Activated CD4-positive, alpha-beta T cell treated with anti-CD3 and anti-CD28 coated beads, Interleukin-2, Interleukin-6, amounts not matched to agents 100 ng/mL and 50 ng/mL, durations not matched to agents 16 hours and 8 hours (primary cell): ENCODE measurements at regions not wholly inside any gene's neighbourhood (a gene's known extent, or its start where the extent isn't known, plus 50 kb on each side); places are given as distances from the start of the nearest gene placed in this dataset.

Experiments
- DNase-seq: peaks from one replicate; pipeline ENCODE4 v3.0.0-alpha.2; 2020

GRCh38 chr9:82558855-82559630 lies 503.9 kb downstream of the RASEF start:
- no peak for DNase-seq

GRCh38 chr9:82560036-82560435 lies 502.9 kb downstream of the RASEF start:
- DNase-seq, result no peak

GRCh38 chr9:82560457-82560904 lies 502.5 kb downstream of the RASEF start:
- DNase-seq, result no peak

GRCh38 chr9:82563094-82563493 lies 499.8 kb downstream of the RASEF start:
- DNase-seq, result no peak

- DNase-seq, result no peak
Measured at GRCh38 chr9:82563841-82564240, 499.1 kb downstream of the RASEF start.

- DNase-seq, result no peak
Measured at GRCh38 chr9:82565188-82565969, 497.6 kb downstream of the RASEF start.

GRCh38 chr9:82567953-82568352 lies 495.0 kb downstream of the RASEF start:
- no peak for DNase-seq

GRCh38 chr9:82570226-82570625 lies 492.7 kb downstream of the RASEF start:
- DNase-seq, result no peak

GRCh38 chr9:82571540-82571939 lies 491.4 kb downstream of the RASEF start:
- no peak for DNase-seq

GRCh38 chr9:82572146-82572545 lies 490.8 kb downstream of the RASEF start:
- DNase-seq, result no peak

- DNase-seq, result no peak
Measured at GRCh38 chr9:82574911-82575310, 488.0 kb downstream of the RASEF start.

GRCh38 chr9:82580921-82581320 lies 482.0 kb downstream of the RASEF start:
- DNase-seq, result no peak

GRCh38 chr9:82581516-82581915 lies 481.4 kb downstream of the RASEF start:
- no peak for DNase-seq

GRCh38 chr9:82581935-82582334 lies 481.0 kb downstream of the RASEF start:
- DNase-seq, result no peak

GRCh38 chr9:82582693-82583092 lies 480.2 kb downstream of the RASEF start:
- DNase-seq, result no peak

- DNase-seq, result no peak
Measured at GRCh38 chr9:82583524-82583923, 479.4 kb downstream of the RASEF start.

- no peak for DNase-seq
Measured at GRCh38 chr9:82584349-82584863, 478.5 kb downstream of the RASEF start.

GRCh38 chr9:82586918-82587356 lies 476.0 kb downstream of the RASEF start:
- no peak for DNase-seq

GRCh38 chr9:82588301-82589180 lies 474.4 kb downstream of the RASEF start:
- no peak for DNase-seq

- DNase-seq, result no peak
Measured at GRCh38 chr9:82590845-82591244, 472.1 kb downstream of the RASEF start.

- DNase-seq, result no peak
Measured at GRCh38 chr9:82593501-82593900, 469.4 kb downstream of the RASEF start.

GRCh38 chr9:82597241-82598203 lies 465.4 kb downstream of the RASEF start:
- no peak for DNase-seq
